ELR (cell line): ENCODE measurements at regions not wholly inside any gene's neighbourhood (a gene's known extent, or its start where the extent isn't known, plus 50 kb on each side); places are given as distances from the start of the nearest gene placed in this dataset.
"Not testable (repeated sequence)": the region's sequence is repeated elsewhere in the genome, so short reads cannot be mapped to it uniquely, and the experiment has no call there.

Experiments
- DNase-seq: peaks from one replicate; pipeline ENCODE4 v3.0.0-alpha.2; 2015; ENCODE audit warnings: low read depth

- no peak for DNase-seq
Observed at GRCh38 chr6:4354181-4354580, 218.8 kb upstream of the ECI2 start.

DNA sequence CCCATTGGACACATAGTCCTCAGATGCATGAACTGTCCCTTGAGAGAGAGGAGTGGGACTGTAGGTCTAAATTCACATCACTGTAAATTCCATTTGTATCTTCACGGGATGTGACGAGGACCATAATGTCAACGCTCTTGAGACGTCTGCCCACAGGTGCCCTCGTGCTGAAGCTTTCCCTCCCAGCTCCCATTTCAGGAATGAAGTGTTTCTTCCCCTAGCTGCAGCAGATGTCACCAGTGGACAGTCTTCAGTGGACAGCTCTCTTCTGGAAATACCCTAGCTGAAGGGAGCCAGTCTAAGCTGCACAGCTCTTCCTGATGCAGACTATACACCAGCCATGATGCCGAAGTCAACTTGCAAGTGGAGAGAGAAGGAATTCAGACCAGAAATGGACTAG is 217.4 kb upstream of the ECI2 start:
- no peak for DNase-seq

- DNase-seq = no peak
Observed at GRCh38 chr6:4352322-4352669, 216.9 kb upstream of the ECI2 start.

- peak; percentile 95 for DNase-seq
Observed at GRCh38 chr6:4351520-4352321, 216.3 kb upstream of the ECI2 start.

- DNase-seq = peak; percentile 73
Observed at GRCh38 chr6:4350567-4351519, 215.5 kb upstream of the ECI2 start.

DNA sequence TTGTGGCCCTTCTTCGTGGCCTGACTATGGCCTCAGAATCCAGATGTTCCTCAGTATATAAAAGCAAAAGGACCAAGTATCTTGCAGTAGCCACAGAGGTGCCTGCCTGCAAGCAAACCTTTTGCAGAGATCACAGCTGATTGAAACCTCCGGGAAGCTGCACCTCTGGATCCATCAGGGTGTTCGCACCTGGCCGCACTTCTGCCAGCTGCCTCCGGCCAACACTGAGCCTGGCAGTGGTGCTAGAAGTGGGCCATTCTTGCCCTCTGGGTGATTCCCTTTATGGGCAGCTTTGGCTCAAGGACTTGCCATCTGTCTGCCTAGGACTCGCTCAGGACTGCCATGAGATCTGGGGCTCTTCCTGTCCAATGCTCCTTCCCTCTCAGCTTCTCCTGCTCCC is 214.6 kb upstream of the ECI2 start:
- no peak for DNase-seq

GRCh38 chr6:4349323-4349722 is 213.9 kb upstream of the ECI2 start:
- DNase-seq = no peak

DNA sequence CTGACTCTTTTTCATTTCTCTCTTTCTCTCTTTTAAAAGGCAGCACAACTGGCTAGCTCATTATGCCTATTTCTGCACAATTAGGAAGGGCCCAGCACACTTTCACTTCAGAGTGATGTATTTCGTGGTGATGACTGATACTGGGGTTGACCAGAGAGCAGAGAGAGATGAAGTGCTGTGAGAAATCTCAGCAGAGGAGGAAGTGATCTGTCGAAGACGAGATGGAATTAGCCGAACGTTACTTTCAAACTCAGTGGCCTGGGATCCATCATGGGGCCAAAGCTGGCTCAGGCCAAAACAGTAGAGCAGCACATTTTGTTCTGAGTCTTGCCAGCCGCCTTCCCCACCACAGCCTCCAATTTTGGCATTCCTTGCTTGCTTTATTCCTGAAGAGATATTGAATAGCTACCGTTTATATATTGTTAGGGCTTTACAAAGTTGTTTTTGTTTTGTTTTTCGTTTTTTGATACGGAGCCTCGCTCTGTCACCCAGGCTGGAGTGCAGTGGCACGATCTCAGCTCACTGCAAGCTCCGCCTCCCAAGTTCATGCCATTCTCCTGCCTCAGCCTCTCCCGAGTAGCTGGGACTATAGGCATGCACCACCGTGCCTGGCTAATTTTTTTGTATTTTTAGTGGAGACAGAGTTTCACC is 213.2 kb upstream of the ECI2 start:
- DNase-seq = peak; percentile 31

DNA sequence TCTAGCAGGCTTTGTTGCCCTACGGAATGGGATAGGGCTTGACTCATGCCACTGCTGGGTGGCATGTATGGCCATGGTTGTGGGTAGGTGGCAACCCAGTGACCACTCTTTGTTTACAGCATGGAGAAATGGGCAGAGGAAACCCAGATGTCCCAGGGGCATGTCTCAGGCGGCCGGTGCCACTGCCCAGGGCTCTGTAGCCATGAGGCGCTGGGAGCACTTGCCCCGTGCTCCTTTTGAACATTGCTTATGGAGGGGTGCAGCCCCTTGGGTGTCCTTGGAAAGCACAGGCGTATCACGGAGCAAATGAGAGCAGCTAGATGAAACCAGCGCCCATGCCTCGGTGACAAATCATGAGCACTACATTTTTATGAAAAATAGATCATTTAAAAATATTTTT is 212.5 kb upstream of the ECI2 start:
- DNase-seq = no peak

DNA sequence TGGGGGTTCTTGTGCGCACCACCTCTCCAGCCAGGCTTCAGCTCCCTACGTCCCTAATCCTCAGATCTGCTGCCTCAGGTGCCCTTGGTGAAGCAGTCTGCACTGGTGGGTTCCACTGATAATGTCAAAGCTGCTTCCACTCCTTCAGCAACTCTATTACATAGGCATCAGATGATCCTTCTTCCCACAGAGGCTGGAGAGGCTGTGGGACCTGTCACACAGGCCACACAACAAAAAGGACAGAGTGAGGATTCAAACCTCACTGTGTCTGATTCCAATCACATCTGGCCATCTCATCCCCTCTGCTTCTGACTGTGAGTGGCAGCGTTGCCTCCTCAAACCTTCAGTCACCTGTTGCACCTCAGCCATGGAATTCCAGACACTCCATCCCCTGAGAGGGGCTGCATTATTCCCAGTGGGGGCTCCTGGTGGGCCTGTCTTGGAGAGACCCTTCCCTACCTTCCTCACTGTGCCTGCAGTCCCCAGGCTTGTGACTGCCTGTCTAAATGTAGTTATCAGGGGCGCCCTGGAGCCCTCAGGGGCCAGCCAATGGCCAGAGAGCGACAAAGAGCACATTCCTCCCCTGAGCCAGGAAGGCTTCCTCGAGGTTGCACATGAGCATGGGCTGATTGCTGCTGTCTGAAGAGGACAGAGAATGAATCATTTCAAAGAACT is 211.4 kb upstream of the ECI2 start:
- no peak for DNase-seq

DNA sequence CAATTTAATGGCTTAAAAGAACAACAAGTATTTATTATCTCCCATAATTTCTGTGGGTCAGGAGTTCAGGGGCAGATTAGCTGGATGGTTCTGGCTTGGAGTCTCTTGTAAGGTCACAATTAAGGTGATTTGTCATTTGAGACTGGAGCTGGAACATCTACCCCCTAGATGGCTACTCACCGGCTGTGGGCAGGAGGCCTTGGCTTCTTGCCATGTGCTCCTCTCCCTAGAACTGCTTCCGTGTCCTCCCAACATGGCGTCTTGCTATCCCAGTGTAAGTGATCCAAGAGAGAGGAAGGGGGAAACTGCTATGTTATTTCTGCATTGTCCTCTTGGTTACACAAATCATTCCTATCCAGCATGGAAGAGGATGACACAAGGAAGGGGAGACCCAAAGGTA is 210.2 kb upstream of the ECI2 start:
- DNase-seq = no peak

- DNase-seq = peak; percentile 73
Observed at GRCh38 chr6:4344317-4344899, 209.0 kb upstream of the ECI2 start.

DNA sequence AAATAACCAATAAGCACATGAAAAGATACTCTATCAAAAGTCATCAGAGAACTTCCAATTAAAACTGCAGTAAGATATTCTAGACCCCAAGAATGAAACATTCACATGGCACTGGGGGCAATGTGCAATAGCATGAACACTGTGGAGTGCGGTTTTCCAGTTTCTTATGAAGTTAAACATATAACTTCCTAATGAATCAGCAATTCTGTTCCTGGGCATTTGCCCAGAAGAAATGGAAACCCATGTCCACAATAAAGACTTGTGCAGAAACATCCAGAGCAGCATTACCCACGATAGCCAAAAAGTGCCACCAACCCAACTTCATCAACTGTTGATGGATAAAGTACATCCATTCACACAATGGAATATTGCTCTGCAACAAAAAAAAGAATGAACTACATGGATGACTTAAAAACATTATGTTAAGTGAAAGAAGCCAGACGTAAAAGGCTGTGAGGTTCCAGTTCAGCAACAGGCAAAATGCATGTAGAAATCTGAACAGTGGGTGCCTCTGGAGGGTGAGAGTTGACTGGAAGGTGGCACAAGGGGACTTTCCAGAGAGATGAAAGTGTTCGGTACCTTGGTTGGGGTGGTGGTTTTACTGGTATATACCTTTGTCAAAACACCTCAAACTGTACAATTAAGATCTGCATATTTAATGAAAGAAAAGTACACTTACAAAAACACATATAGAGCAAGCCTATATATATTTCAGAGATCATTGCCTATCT is 207.2 kb upstream of the ECI2 start:
- DNase-seq = no peak

DNA sequence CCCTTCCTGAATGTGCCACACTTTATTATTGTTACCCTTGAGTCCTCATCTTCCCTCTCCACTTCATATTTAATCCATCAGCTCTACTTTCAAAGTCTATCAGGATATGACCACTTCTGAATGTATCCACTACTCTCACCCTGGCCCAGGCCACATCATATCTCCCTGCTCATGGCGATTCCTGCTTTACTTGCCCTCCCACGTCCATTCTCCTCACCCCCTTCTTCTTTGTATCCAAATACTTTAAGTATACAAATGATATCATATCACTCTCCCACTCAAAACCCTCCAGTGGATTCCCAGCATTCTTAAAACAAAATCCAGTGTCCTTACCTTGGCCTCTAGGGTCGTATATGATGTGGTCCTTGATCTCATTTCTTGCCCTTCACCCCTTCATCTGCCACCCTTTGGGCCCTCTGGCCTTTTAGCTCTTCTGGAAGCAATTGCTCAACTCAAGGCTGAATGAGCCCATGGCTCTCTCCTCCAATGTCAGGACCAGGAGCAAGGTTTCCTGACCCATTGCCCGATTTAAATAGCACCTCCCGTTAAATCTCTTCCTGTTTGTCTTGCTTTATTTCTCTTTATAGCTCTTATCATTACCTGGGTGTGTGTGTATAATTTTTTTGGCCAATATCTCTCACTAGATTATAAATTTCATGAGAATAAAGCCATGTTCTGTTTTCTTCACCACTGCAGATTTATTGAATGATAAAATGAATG is 205.9 kb upstream of the ECI2 start:
- no peak for DNase-seq

GRCh38 chr6:4340544-4340943 is 205.2 kb upstream of the ECI2 start:
- DNase-seq = no peak

DNA sequence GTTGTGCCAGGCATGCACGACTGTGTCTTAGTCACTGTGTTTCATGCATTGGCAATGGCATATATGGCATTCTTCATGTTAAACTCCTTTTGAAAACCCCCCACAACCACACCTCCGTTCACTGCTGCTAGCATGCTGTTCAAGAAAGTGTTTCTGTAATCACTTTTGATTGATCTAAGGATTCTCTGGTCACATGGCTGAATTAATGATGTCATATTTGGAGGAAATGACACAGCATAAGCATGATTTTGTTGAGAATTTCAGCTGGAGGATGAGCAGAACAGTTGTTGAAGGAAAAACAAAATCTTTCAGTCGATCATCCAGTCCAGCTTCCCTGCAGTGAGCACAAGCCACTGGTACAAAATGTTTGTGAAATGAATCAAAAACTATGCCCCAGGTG is 203.5 kb upstream of the ECI2 start:
- no peak for DNase-seq

DNA sequence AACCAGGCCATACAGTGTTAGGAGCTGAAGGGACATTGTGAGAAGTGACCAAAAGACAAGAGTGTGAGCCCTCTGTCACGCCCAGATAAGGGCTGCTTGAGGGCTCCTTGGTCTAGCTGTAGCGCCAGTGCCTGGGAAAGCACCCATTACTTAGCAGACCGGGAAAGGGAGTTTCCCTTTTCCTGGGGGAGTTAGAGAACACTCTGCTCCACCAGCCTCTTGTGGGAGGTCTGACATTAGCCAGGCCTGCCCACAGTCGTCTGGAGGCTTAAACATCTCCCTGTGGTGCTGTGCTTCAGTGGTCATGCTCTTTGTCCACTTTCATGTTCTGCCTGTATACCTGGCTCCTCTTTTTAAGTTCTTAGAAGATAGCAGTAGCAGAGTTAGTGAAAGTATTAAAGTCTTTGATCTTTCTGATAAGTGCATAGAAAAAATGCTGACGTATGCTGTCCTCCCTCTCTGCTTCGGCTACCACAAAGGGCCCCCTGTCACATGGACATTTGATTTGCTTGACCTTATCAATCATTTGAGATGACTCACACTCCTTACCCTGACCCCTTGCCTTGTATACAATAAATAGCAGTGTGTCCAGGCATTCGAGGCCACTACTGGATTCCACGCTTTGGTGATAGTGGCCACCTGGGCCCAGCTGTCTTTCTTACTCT is 201.5 kb upstream of the ECI2 start:
- DNase-seq = no peak

- DNase-seq = no peak
Observed at GRCh38 chr6:4336084-4336483, 200.7 kb upstream of the ECI2 start.

GRCh38 chr6:4334158-4334740 is 198.9 kb upstream of the ECI2 start:
- not testable (repeated sequence) for DNase-seq

GRCh38 chr6:4327841-4328240 is 192.5 kb upstream of the ECI2 start:
- DNase-seq = no peak
